Neural progenitor cell (in vitro differentiated cells): ENCODE measurements at regions not wholly inside any gene's neighbourhood (a gene's known extent, or its start where the extent isn't known, plus 50 kb on each side); places are given as distances from the start of the nearest gene placed in this dataset.

Experiments used
- DNase-seq: peaks from one replicate; pipeline ENCODE4 v3.0.0-alpha.2; 2016; ENCODE audit warnings: low spot score
- H2AFZ ChIP-seq: fragments of 200-600 bp; sonication (generic); replicated peaks from 2 replicates; pipeline ENCODE4 v1.6.1; 2016; ENCODE audit warnings: antibody characterized with exemption
- H3F3A ChIP-seq: fragments of 200-600 bp; sonication (generic); 2 replicates; pipeline ENCODE4 v1.6.1; 2016; ENCODE audit warnings: antibody characterized with exemption, low read depth
- H3K27ac ChIP-seq: fragments of 200-600 bp; sonication (generic); 2 replicates; pipeline ENCODE4 v1.5.1; 2016; ENCODE audit warnings: mild to moderate bottlenecking
- H3K27me3 ChIP-seq: fragments of 200-600 bp; sonication (generic); 2 replicates; pipeline ENCODE4 v1.6.1; 2016; ENCODE audit warnings: mild to moderate bottlenecking, moderate library complexity
- H3K36me3 ChIP-seq: fragments of 200-600 bp; sonication (generic); 2 replicates; pipeline ENCODE4 v1.5.1; 2016
- H3K4me1 ChIP-seq: fragments of 200-600 bp; sonication (generic); 2 replicates; pipeline ENCODE4 v1.6.1; 2016; ENCODE audit warnings: mixed run types
- H3K4me2 ChIP-seq: fragments of 200-600 bp; sonication (generic); 2 replicates; pipeline ENCODE4 v1.6.1; 2016
- H3K4me3 ChIP-seq: fragments of 200-600 bp; sonication (generic); 2 replicates; pipeline ENCODE4 v1.5.1; 2016
- H3K79me2 ChIP-seq: fragments of 200-600 bp; sonication (generic); 2 replicates; pipeline ENCODE4 v1.6.1; 2016; ENCODE audit warnings: low read depth
- H3K9ac ChIP-seq: fragments of 200-600 bp; sonication (generic); 2 replicates; pipeline ENCODE4 v1.6.1; 2016
- H3K9me3 ChIP-seq: fragments of 200-600 bp; sonication (generic); 2 replicates; pipeline ENCODE4 v1.5.1; 2016; ENCODE audit warnings: low read depth
- H4K20me1 ChIP-seq: fragments of 200-600 bp; sonication (generic); 2 replicates; pipeline ENCODE4 v1.6.1; 2016; ENCODE audit warnings: low read depth
- H3K27ac Mint-ChIP-seq: 3 replicates; pipeline ENCODE4 v1.8.0; 2021; ENCODE audit warnings: mixed read lengths
- H3K27me3 Mint-ChIP-seq: 2 replicates; pipeline ENCODE4 v1.8.0; 2022; ENCODE audit warnings: low read depth, mild to moderate bottlenecking, inconsistent platforms, moderate library complexity, mixed read lengths; ENCODE audit not compliant: insufficient read depth
- H3K36me3 Mint-ChIP-seq: 3 replicates; pipeline ENCODE4 v1.8.0; 2021; ENCODE audit warnings: mixed read lengths
- H3K4me1 Mint-ChIP-seq: 3 replicates; pipeline ENCODE4 v1.8.0; 2021; ENCODE audit warnings: mixed read lengths
- H3K4me3 Mint-ChIP-seq: 3 replicates; pipeline ENCODE4 v1.8.0; 2021; ENCODE audit warnings: mild to moderate bottlenecking, moderate library complexity, mixed read lengths
- H3K9me3 Mint-ChIP-seq: 3 replicates; pipeline ENCODE4 v1.8.0; 2020; ENCODE audit warnings: mixed read lengths
- CTCF ChIP-seq: fragments of 200-600 bp; sonication (generic); IDR thresholded peaks from 2 replicates; pipeline ENCODE4 v1.5.1; 2017; ENCODE audit warnings: antibody characterized with exemption, mild to moderate bottlenecking
- EZH2 ChIP-seq: fragments of 200-600 bp; sonication (generic); IDR thresholded peaks from 2 replicates; pipeline ENCODE4 v1.6.1; 2017; ENCODE audit warnings: antibody characterized with exemption, mild to moderate bottlenecking, moderate library complexity
- EZH2phosphoT487 ChIP-seq: fragments of 200-600 bp; sonication (generic); IDR thresholded peaks from 2 replicates; pipeline ENCODE4 v1.6.1; 2017; ENCODE audit warnings: antibody characterized with exemption

GRCh38 chr14:82045339-82045738, 511.7 kb upstream of the SEL1L start:
- Histone ChIP-seq H3K4me1 (peaks cover 2% of the 10 kb centered on the region), H4K20me1 (no peaks in the 10 kb centered on the region), H3K79me2 (no peaks in the 10 kb centered on the region), H3K9ac (no peak overlapping the region), H3F3A (no peaks in the 10 kb centered on the region), H2AFZ (no peak overlapping the region), H3K27ac (no peak overlapping the region), H3K27me3 (no peaks in the 10 kb centered on the region), H3K9me3 (no peaks in the 10 kb centered on the region), H3K4me2 (no peak overlapping the region), H3K4me3 (no peak overlapping the region), H3K36me3 (no peaks in the 10 kb centered on the region)
- Mint-ChIP-seq H3K4me3 (no peak overlapping the region), H3K27me3 (no peaks in the 10 kb centered on the region), H3K27ac (no peak overlapping the region), H3K9me3 (no peaks in the 10 kb centered on the region), H3K4me1 (no peaks in the 10 kb centered on the region), H3K36me3 (no peaks in the 10 kb centered on the region)
- TF ChIP-seq EZH2 (no peak), CTCF (no peak), EZH2phosphoT487 (no peak)
- DNase-seq: no peak

- no peaks in the 10 kb centered on the region for H3K27me3 ChIP-seq
- no peaks in the 10 kb centered on the region for H3K27me3 Mint-ChIP-seq
Observed at GRCh38 chr14:82046512-82047226, 513.0 kb upstream of the SEL1L start.

GRCh38 chr14:82047777-82048470, 514.3 kb upstream of the SEL1L start:
- Histone ChIP-seq H3K27me3 (no peaks in the 10 kb centered on the region), H3F3A (no peaks in the 10 kb centered on the region), H3K4me2 (no peak overlapping the region), H3K4me1 (peaks cover 6% of the 10 kb centered on the region), H3K9me3 (no peaks in the 10 kb centered on the region), H3K79me2 (no peaks in the 10 kb centered on the region), H2AFZ (no peak overlapping the region), H3K9ac (no peak overlapping the region), H3K36me3 (no peaks in the 10 kb centered on the region), H3K27ac (no peak overlapping the region), H4K20me1 (no peaks in the 10 kb centered on the region), H3K4me3 (no peak overlapping the region)
- Mint-ChIP-seq H3K4me3 (no peak overlapping the region), H3K36me3 (no peaks in the 10 kb centered on the region), H3K27me3 (no peaks in the 10 kb centered on the region), H3K9me3 (no peaks in the 10 kb centered on the region), H3K27ac (no peak overlapping the region), H3K4me1 (no peaks in the 10 kb centered on the region)
- TF ChIP-seq EZH2: no peak
- no peak for TF ChIP-seq EZH2phosphoT487
- TF ChIP-seq CTCF: no peak
- no peak for DNase-seq

More at GRCh38 chr14:82046512-82047226, 513.0 kb upstream of the SEL1L start:
- TF ChIP-seq EZH2phosphoT487 (no peak), EZH2 (no peak), CTCF (no peak)
- Histone ChIP-seq H3K4me1 (peaks cover 6% of the 10 kb centered on the region), H3F3A (no peaks in the 10 kb centered on the region), H3K4me3 (no peak overlapping the region), H4K20me1 (no peaks in the 10 kb centered on the region), H3K9ac (no peak overlapping the region), H3K4me2 (no peak overlapping the region), H3K9me3 (no peaks in the 10 kb centered on the region), H3K36me3 (no peaks in the 10 kb centered on the region), H3K79me2 (no peaks in the 10 kb centered on the region), H3K27ac (no peak overlapping the region), H2AFZ (no peak overlapping the region)
- Mint-ChIP-seq H3K9me3 (no peaks in the 10 kb centered on the region), H3K4me3 (no peak overlapping the region), H3K4me1 (no peaks in the 10 kb centered on the region), H3K36me3 (no peaks in the 10 kb centered on the region), H3K27ac (no peak overlapping the region)
- DNase-seq: no peak
